Mesenchymal stem cell (in vitro differentiated cells and primary cell): ENCODE measurements at regions not wholly inside any gene's neighbourhood (a gene's known extent, or its start where the extent isn't known, plus 50 kb on each side); places are given as distances from the start of the nearest gene placed in this dataset.
"Not testable (repeated sequence)": the region's sequence is repeated elsewhere in the genome, so short reads cannot be mapped to it uniquely, and the experiment has no call there.

Experiments
- DNase-seq: peaks from one replicate; pipeline ENCODE4 v3.0.0-alpha.2; 2013
- H2AFZ ChIP-seq: one replicate; pipeline ENCODE4 v1.6.1; 2013; ENCODE audit warnings: low read depth, mild to moderate bottlenecking, control low read depth, inconsistent platforms, low read length, moderate library complexity
- H2AK5ac ChIP-seq: 2 replicates; pipeline ENCODE4 v1.6.1; 2013; ENCODE audit warnings: low read length, moderate library complexity, mild to moderate bottlenecking, inconsistent platforms; ENCODE audit not compliant: severe bottlenecking
- H2BK120ac ChIP-seq: one replicate; pipeline ENCODE4 v1.6.1; 2013; ENCODE audit warnings: low read depth, mild to moderate bottlenecking, inconsistent platforms, low read length, moderate library complexity
- H2BK12ac ChIP-seq, 2 experiments: one replicate each; pipeline ENCODE4 v1.6.1; 2013; ENCODE audit warnings: inconsistent platforms in 2 of 2, low read length in 2 of 2, mild to moderate bottlenecking in 2 of 2, moderate library complexity in 2 of 2, control low read depth in 1 of 2
- H2BK15ac ChIP-seq: one replicate; pipeline ENCODE4 v1.6.1; 2013; ENCODE audit warnings: mild to moderate bottlenecking, low read depth, inconsistent platforms; ENCODE audit not compliant: poor library complexity, severe bottlenecking
- H2BK5ac ChIP-seq: 2 replicates; pipeline ENCODE4 v1.6.1; 2013; ENCODE audit warnings: low read depth, mild to moderate bottlenecking, low read length, control low read depth, inconsistent platforms; ENCODE audit not compliant: poor library complexity, severe bottlenecking
- H3K14ac ChIP-seq, 2 experiments: one replicate each; pipeline ENCODE4 v1.6.1; 2013; ENCODE audit warnings: inconsistent platforms in 2 of 2, low read length in 2 of 2, control low read depth in 1 of 2, mild to moderate bottlenecking in 1 of 2, moderate library complexity in 1 of 2
- H3K18ac ChIP-seq, 2 experiments: one replicate each; pipeline ENCODE4 v1.6.1; 2013; ENCODE audit warnings: inconsistent platforms in 2 of 2, low read length in 2 of 2, control low read depth in 1 of 2, low read depth in 1 of 2, mild to moderate bottlenecking in 1 of 2
- H3K23ac ChIP-seq, 2 experiments: one replicate each; pipeline ENCODE4 v1.6.1; 2013; ENCODE audit warnings: inconsistent platforms in 2 of 2, low read length in 2 of 2, mild to moderate bottlenecking in 2 of 2, moderate library complexity in 2 of 2, control low read depth in 1 of 2
- H3K27ac ChIP-seq: 2 replicates; pipeline ENCODE4 v1.5.1; 2013; ENCODE audit warnings: mild to moderate bottlenecking, moderate library complexity, low read length, control low read depth, inconsistent platforms; ENCODE audit not compliant: poor library complexity, severe bottlenecking
- H3K27me3 ChIP-seq, 2 experiments: 2 replicates each; pipeline versions ENCODE4 v1.6.1 to v1.7.0; 2013; ENCODE audit warnings: low read length in 2 of 2, mild to moderate bottlenecking in 2 of 2, moderate library complexity in 2 of 2, control low read depth in 1 of 2, inconsistent platforms in 1 of 2; ENCODE audit not compliant: control insufficient read depth in 1 of 2, insufficient read depth in 1 of 2
- H3K36me3 ChIP-seq, 2 experiments: 2 replicates each; pipeline versions ENCODE4 v1.6.1 to v1.7.0; 2013; ENCODE audit warnings: low read length in 2 of 2, control low read depth in 1 of 2, inconsistent platforms in 1 of 2, low read depth in 1 of 2, mild to moderate bottlenecking in 1 of 2; ENCODE audit not compliant: insufficient read depth in 2 of 2, control insufficient read depth in 1 of 2
- H3K4ac ChIP-seq, 2 experiments: one replicate each; pipeline ENCODE4 v1.6.1; 2013; ENCODE audit warnings: inconsistent platforms in 2 of 2, low read length in 2 of 2, mild to moderate bottlenecking in 2 of 2, moderate library complexity in 2 of 2, control low read depth in 1 of 2, low read depth in 1 of 2
- H3K4me1 ChIP-seq: 2 replicates; pipeline ENCODE4 v1.6.1; 2013; ENCODE audit warnings: low read depth, low read length, control low read depth; ENCODE audit not compliant: control insufficient read depth, insufficient read depth
- H3K4me2 ChIP-seq: 2 replicates; pipeline ENCODE4 v1.6.1; 2013; ENCODE audit warnings: low read length, mild to moderate bottlenecking, inconsistent platforms; ENCODE audit not compliant: poor library complexity, severe bottlenecking
- H3K4me3 ChIP-seq, 2 experiments: 2 replicates each; pipeline versions ENCODE4 v1.5.1 to v1.7.0; 2013; ENCODE audit warnings: low read length in 2 of 2, mild to moderate bottlenecking in 2 of 2, control low read depth in 1 of 2, low read depth in 1 of 2; ENCODE audit not compliant: insufficient read depth in 1 of 2
- H3K79me1 ChIP-seq: replicated peaks from 2 replicates; pipeline ENCODE4 v1.6.1; 2013; ENCODE audit warnings: mild to moderate bottlenecking, control low read depth, low read length, inconsistent platforms; ENCODE audit not compliant: poor library complexity, severe bottlenecking
- H3K9ac ChIP-seq: 2 replicates; pipeline ENCODE4 v1.7.0; 2013; ENCODE audit warnings: mild to moderate bottlenecking, low read length, moderate library complexity
- H3K9me3 ChIP-seq: 2 replicates; pipeline ENCODE4 v1.7.0; 2013; ENCODE audit warnings: mild to moderate bottlenecking, low read length; ENCODE audit not compliant: control insufficient read depth
- H4K8ac ChIP-seq: one replicate; pipeline ENCODE4 v1.6.1; 2013; ENCODE audit warnings: inconsistent platforms, mild to moderate bottlenecking, low read length, moderate library complexity
- H4K91ac ChIP-seq: one replicate; pipeline ENCODE4 v1.6.1; 2013; ENCODE audit warnings: mild to moderate bottlenecking, low read length, inconsistent platforms
- WGBS: methylation state at CpG from one replicate; pipeline ENCODE4 v1.1.7; 2013; ENCODE audit warnings: mixed read lengths; 5-methylcytosine and 5-hydroxymethylcytosine counted together

- H3K36me3 ChIP-seq = no peaks in the 10 kb centered on the region
- no peak overlapping the region for H2BK120ac ChIP-seq
- H2BK12ac ChIP-seq = no peak overlapping the region
- WGBS = 82% methylated on average over 5 of the region's 5 CpGs
- H3K4me2 ChIP-seq = no peak overlapping the region
- no peak overlapping the region for H2BK5ac ChIP-seq
- no peak overlapping the region for H3K9ac ChIP-seq
- no peak overlapping the region for H4K91ac ChIP-seq
- H3K27ac ChIP-seq = no peak overlapping the region
- no peaks in the 10 kb centered on the region for H3K79me1 ChIP-seq
- no peak overlapping the region for H3K18ac ChIP-seq
- H3K4ac ChIP-seq = no peak overlapping the region
- DNase-seq = no peak
- no peak overlapping the region for H2AFZ ChIP-seq
- H3K14ac ChIP-seq = no peak overlapping the region
- no peak overlapping the region for H2BK15ac ChIP-seq
- H2AK5ac ChIP-seq = no peak overlapping the region
- H3K23ac ChIP-seq = no peak overlapping the region
- no peak overlapping the region for H4K8ac ChIP-seq
- H3K4me3 ChIP-seq = no peak overlapping the region
- H3K27me3 ChIP-seq = peaks cover 18 to 36% of the 10 kb centered on the region in 2 experiments
- no peaks in the 10 kb centered on the region for H3K4me1 ChIP-seq
- H3K9me3 ChIP-seq = no peaks in the 10 kb centered on the region
These were observed 84.2 kb downstream of the TEX51 start for GRCh38 chr2:126982935-126983334.

GRCh38 chr2:126986631-126987187 lies 88.0 kb downstream of the TEX51 start:
- Histone ChIP-seq H3K4ac (no peak overlapping the region), H3K9ac (no peak overlapping the region), H3K9me3 (no peaks in the 10 kb centered on the region), H2BK5ac (no peak overlapping the region), H3K4me2 (no peak overlapping the region), H3K79me1 (no peaks in the 10 kb centered on the region), H2BK120ac (no peak overlapping the region), H3K4me3 (no peak overlapping the region), H3K18ac (no peak overlapping the region), H4K8ac (no peak overlapping the region), H4K91ac (no peak overlapping the region), H2BK12ac (no peak overlapping the region), H3K27me3 (peaks cover 7 to 43% of the 10 kb centered on the region in 2 experiments), H2BK15ac (no peak overlapping the region), H3K14ac (no peak overlapping the region), H3K23ac (no peak overlapping the region), H2AK5ac (no peak overlapping the region), H3K27ac (no peak overlapping the region), H3K4me1 (no peaks in the 10 kb centered on the region), H2AFZ (no peak overlapping the region), H3K36me3 (no peaks in the 10 kb centered on the region)
- DNase-seq = no peak
- 89% methylated on average over 6 of the region's 6 CpGs for WGBS

GRCh38 chr2:126988482-126988881 lies 89.8 kb downstream of the TEX51 start:
- Histone ChIP-seq H2BK5ac (no peak overlapping the region), H3K14ac (no peak overlapping the region), H3K18ac (no peak overlapping the region), H2BK15ac (no peak overlapping the region), H3K27ac (no peak overlapping the region), H4K8ac (no peak overlapping the region), H3K4ac (no peak overlapping the region), H3K4me3 (no peak overlapping the region), H3K4me1 (no peaks in the 10 kb centered on the region), H3K79me1 (no peaks in the 10 kb centered on the region), H3K27me3 (peaks cover 7 to 46% of the 10 kb centered on the region in 2 experiments), H3K9ac (no peak overlapping the region), H3K4me2 (no peak overlapping the region), H2AFZ (no peak overlapping the region), H4K91ac (no peak overlapping the region), H3K36me3 (no peaks in the 10 kb centered on the region), H2AK5ac (no peak overlapping the region), H3K9me3 (no peaks in the 10 kb centered on the region), H2BK12ac (no peak overlapping the region), H2BK120ac (no peak overlapping the region), H3K23ac (no peak overlapping the region)
- WGBS = 40% methylated on average over 2 of the region's 4 CpGs
- no peak for DNase-seq

- not testable (repeated sequence) for H2BK12ac ChIP-seq, H3K18ac ChIP-seq, H2BK120ac ChIP-seq, H3K9ac ChIP-seq, H2AFZ ChIP-seq, H3K14ac ChIP-seq, H2BK15ac ChIP-seq, H3K27ac ChIP-seq, H3K79me1 ChIP-seq, H3K36me3 ChIP-seq, H4K91ac ChIP-seq, DNase-seq, H3K4me2 ChIP-seq, H3K4me1 ChIP-seq, H3K9me3 ChIP-seq, H4K8ac ChIP-seq, H3K23ac ChIP-seq, H3K4ac ChIP-seq, H3K4me3 ChIP-seq, H2AK5ac ChIP-seq, H2BK5ac ChIP-seq
- H3K27me3 ChIP-seq = peaks cover 7 to 44% of the 10 kb centered on the region in 2 experiments
- 91% methylated on average over 7 of the region's 8 CpGs for WGBS
These were observed 90.4 kb downstream of the TEX51 start for GRCh38 chr2:126989064-126989463.
